Lung (tissue), 11 donors: ENCODE measurements at regions not wholly inside any gene's neighbourhood (a gene's known extent, or its start where the extent isn't known, plus 50 kb on each side); places are given as distances from the start of the nearest gene placed in this dataset.

ENCODE experiments used
- ATAC-seq: fragments of 200-7000 bp; cut with Tn5 transposase; one replicate; pipeline ENCODE4 v1.9.1; 2020; ENCODE audit warnings: moderate number of reproducible peaks; ENCODE audit not compliant: insufficient read depth, low FRiP score
- DNase-seq, 3 donors: peaks; one replicate each; pipeline ENCODE4 v3.0.0-alpha.2; 2013 to 2017
- H3K27ac ChIP-seq, 2 donors: one replicate each; pipeline ENCODE4 v1.5.1; 2013; ENCODE audit warnings: mild to moderate bottlenecking in 2 of 2, moderate library complexity in 2 of 2, control low read depth in 1 of 2, inconsistent platforms in 1 of 2, low read depth in 1 of 2, low read length in 1 of 2
- H3K27me3 ChIP-seq, 3 donors: one replicate each; pipeline ENCODE4 v1.5.1; 2013; ENCODE audit warnings: low read length in 2 of 3; ENCODE audit not compliant: control insufficient read depth in 3 of 3, insufficient read depth in 3 of 3
- H3K36me3 ChIP-seq, 4 donors: one replicate each; pipeline ENCODE4 v1.5.1; 2013; ENCODE audit warnings: low read length in 4 of 4, mild to moderate bottlenecking in 1 of 4, moderate library complexity in 1 of 4; ENCODE audit not compliant: control insufficient read depth in 4 of 4, insufficient read depth in 4 of 4
- H3K4me1 ChIP-seq, 5 donors: one replicate each; pipeline ENCODE4 v1.5.1; 2013; ENCODE audit warnings: low read length in 5 of 5, mild to moderate bottlenecking in 2 of 5, moderate library complexity in 1 of 5; ENCODE audit not compliant: control insufficient read depth in 5 of 5, insufficient read depth in 5 of 5
- H3K4me3 ChIP-seq: one replicate; pipeline ENCODE4 v1.5.1; 2013; ENCODE audit warnings: mild to moderate bottlenecking, control low read depth, moderate library complexity
- H3K9ac ChIP-seq, 2 donors: one replicate each; pipeline ENCODE4 v1.5.1; 2013; ENCODE audit warnings: low read length in 2 of 2, control low read depth in 1 of 2; ENCODE audit not compliant: insufficient read depth in 1 of 2
- H3K9me3 ChIP-seq, 4 donors: one replicate each; pipeline ENCODE4 v1.5.1; 2013; ENCODE audit warnings: low read length in 3 of 4, mild to moderate bottlenecking in 1 of 4, moderate library complexity in 1 of 4; ENCODE audit not compliant: control insufficient read depth in 4 of 4, insufficient read depth in 3 of 4
- WGBS, 2 donors: extraction: QIAGEN DNeasy Blood & Tissue Kit; methylation state at CpG; one replicate each; pipeline ENCODE4 v1.1.7; 2013; 5-methylcytosine and 5-hydroxymethylcytosine counted together
- TF ChIP-seq, protein P1 (sequence below): IDR thresholded peaks from 2 replicates; pipeline ENCODE4 v1.5.1; 2012; ENCODE audit warnings: mild to moderate bottlenecking; ENCODE audit errors: control extremely low read depth, extremely low read depth
- donor health status: control.
- donor health status: control.
- donor health status: Bipolar disorder and iron deficiency.
- donor health status: healthy.
- donor health status: DM: yes; HTN: yes; CAD: no.

DNA sequence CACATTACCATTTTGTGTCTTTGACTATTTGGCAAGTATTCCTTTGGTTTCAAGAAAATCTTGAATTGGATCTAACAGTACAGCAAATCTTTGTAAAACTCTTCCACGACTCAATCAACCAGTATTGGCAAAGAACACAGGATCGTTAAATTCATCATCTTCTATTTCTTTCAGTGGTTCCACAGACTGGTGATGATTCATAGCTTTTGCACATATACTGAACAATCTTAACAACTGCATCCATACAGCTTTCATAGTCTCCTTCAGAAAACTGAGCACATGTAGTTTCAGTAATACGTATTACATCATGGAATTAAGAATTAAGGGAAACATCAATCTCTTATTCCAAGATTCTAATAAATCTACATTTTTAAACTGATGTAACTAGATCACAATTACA lies 91.6 kb upstream of the LIPC start:
- Histone ChIP-seq H3K9ac (no peak overlapping the region), H3K36me3 (no peaks in the 10 kb centered on the region), H3K27ac (no peak overlapping the region), H3K27me3 (no peaks in the 10 kb centered on the region), H3K4me3 (no peak overlapping the region), H3K9me3 (no peaks in the 10 kb centered on the region), H3K4me1 (no peaks in the 10 kb centered on the region)
- WGBS, 2 donors = 89 to 94% methylated on average over 3 of the region's 3 CpGs
- ATAC-seq (no peak), DNase-seq (no peak)
- TF ChIP-seq, protein P1, sequence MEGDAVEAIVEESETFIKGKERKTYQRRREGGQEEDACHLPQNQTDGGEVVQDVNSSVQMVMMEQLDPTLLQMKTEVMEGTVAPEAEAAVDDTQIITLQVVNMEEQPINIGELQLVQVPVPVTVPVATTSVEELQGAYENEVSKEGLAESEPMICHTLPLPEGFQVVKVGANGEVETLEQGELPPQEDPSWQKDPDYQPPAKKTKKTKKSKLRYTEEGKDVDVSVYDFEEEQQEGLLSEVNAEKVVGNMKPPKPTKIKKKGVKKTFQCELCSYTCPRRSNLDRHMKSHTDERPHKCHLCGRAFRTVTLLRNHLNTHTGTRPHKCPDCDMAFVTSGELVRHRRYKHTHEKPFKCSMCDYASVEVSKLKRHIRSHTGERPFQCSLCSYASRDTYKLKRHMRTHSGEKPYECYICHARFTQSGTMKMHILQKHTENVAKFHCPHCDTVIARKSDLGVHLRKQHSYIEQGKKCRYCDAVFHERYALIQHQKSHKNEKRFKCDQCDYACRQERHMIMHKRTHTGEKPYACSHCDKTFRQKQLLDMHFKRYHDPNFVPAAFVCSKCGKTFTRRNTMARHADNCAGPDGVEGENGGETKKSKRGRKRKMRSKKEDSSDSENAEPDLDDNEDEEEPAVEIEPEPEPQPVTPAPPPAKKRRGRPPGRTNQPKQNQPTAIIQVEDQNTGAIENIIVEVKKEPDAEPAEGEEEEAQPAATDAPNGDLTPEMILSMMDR = no peak

DNA sequence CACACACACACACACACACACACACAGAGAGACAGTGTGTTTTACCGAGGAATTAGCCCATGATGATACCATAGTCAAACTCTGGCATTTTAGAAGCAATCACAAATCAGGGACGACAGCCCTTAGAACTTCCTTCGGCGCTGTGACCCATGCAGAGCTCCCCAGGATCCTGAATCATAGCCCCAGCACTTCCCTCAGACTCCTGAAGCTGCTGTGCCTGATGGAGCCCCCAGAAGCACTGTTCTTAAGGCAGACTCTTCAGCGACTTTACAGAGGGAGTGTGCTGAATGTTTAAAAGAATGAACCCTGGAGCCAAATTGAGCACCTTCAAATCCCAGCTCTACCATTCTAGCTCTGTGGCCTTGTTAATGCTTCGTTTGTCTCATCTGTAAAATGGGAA lies 89.3 kb upstream of the LIPC start:
- Histone ChIP-seq H3K9ac (no peak overlapping the region), H3K9me3 (peaks cover 0 to 1% (median 0%) of the 10 kb centered on the region in 4 donors), H3K27ac (no peak overlapping the region), H3K36me3 (no peaks in the 10 kb centered on the region), H3K27me3 (no peaks in the 10 kb centered on the region), H3K4me3 (no peak overlapping the region), H3K4me1 (peaks cover 0 to 2% (median 0%) of the 10 kb centered on the region in 5 donors)
- ATAC-seq (no peak), DNase-seq (no peak)
- WGBS, 2 donors = 85 to 88% methylated on average over 6 of the region's 6 CpGs
- TF ChIP-seq, protein P1 = no peak

DNA sequence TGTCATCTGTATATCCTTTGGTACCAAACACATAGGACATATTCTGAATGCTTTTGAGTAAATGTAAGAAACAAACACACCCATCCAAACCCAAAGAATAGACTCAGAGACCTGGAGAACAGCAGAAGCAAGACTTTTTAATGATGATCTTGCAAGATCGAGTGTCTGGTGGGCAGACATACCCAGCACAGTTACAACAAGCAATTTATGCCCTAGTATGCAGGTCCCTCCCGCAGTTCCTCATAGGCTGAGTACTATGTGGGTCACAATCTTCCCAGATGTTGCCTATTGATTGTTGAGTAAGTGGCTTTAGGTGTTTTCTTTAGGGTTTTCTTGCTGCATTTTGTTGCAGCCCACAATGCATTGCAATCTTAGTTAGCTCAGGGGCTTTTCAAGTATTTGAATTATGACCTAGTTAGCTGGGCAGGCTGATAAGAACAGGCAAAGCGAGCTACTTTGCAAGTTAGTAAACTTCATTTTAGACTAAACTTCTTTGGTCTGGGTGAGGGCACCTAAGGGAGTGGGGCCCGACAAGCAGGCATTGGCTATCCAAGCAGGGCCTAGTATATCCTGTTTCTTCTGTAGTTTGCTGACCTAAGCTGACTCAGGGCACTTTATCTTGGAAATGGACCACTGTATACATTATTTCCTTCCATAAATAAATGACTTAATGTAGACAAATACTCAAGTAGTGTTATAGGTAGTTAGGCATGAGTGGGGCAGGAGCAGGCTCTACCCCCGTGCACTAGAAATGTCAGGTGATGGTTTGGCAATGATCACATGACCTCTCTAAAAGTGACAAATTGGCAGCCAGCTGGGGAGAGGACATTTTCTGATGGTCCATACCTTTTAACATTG lies 87.3 kb upstream of the LIPC start:
- TF ChIP-seq, protein P1 = no peak
- Histone ChIP-seq H3K4me1 (peaks cover 0 to 2% (median 0%) of the 10 kb centered on the region in 5 donors), H3K9ac (no peak overlapping the region), H3K27ac (no peak overlapping the region), H3K9me3 (peaks cover 0 to 1% (median 0%) of the 10 kb centered on the region in 4 donors), H3K4me3 (no peak overlapping the region), H3K36me3 (no peaks in the 10 kb centered on the region), H3K27me3 (no peaks in the 10 kb centered on the region)
- DNase-seq (no peak), ATAC-seq (no peak)
- 77 to 79% methylated on average over 5 of the region's 5 CpGs for WGBS, 2 donors
